Endothelial cell of umbilical vein (primary cell): ENCODE measurements at regions not wholly inside any gene's neighbourhood (a gene's known extent, or its start where the extent isn't known, plus 50 kb on each side); places are given as distances from the start of the nearest gene placed in this dataset.

Experiments
- BruUV-seq: library from RNA; stranded (reverse); fragments of 400-500 nt; replicated peaks from 2 replicates; lab custom pipeline; 2021; lab: Mats Ljungman, UMichigan
- CTCF ChIA-PET: fragments of 300-600, 350-600 bp; sonication (Branson Sonifier 250); formaldehyde crosslinking; loops from one replicate; lab custom pipeline; 2021; ENCODE audit warnings: antibody characterized with exemption, inconsistent platforms; lab: Charles Lee
- POLR2A ChIA-PET: fragments of 300-600, 350-600 bp; sonication (Branson Sonifier 250); formaldehyde crosslinking; loops from one replicate; lab custom pipeline; 2021; ENCODE audit warnings: antibody characterized with exemption, inconsistent platforms; lab: Charles Lee
- DNase-seq: peaks from one replicate; pipeline ENCODE4 v3.0.0-alpha.2; 2011; ENCODE audit warnings: low read depth, low spot score
- FAIRE-seq: peaks from 2 replicates; lab custom pipeline; 2011; peaks lifted over from hg19 to GRCh38; lab: Jason Lieb, UNC
- H2AFZ ChIP-seq: 2 replicates; pipeline ENCODE4 v1.6.0; 2012; ENCODE audit warnings: low read depth, low read length, control low read depth, inconsistent platforms
- H3K27ac ChIP-seq: 2 replicates; pipeline ENCODE4 v1.5.1; 2011; ENCODE audit warnings: low read depth, mild to moderate bottlenecking, control low read depth, low read length, moderate library complexity; ENCODE audit not compliant: insufficient read depth
- H3K27me3 ChIP-seq, 2 experiments: 2 replicates each; pipeline versions ENCODE4 v1.6.0 to v1.6.1; 2011; ENCODE audit warnings: low read length in 2 of 2, mixed read lengths in 1 of 2; ENCODE audit not compliant: control insufficient read depth in 2 of 2, insufficient read depth in 2 of 2
- H3K36me3 ChIP-seq, 2 experiments: 2 replicates in 1 of 2; 3 replicates in 1 of 2; pipeline ENCODE4 v1.5.1; 2011; ENCODE audit warnings: low read length in 2 of 2, mild to moderate bottlenecking in 1 of 2, moderate library complexity in 1 of 2; ENCODE audit not compliant: control insufficient read depth in 2 of 2, insufficient read depth in 2 of 2; ENCODE audit errors: extremely low read depth in 1 of 2
- H3K4me1 ChIP-seq: 3 replicates; pipeline ENCODE4 v1.5.1; 2011; ENCODE audit warnings: mild to moderate bottlenecking, low read length; ENCODE audit not compliant: control insufficient read depth, insufficient read depth; ENCODE audit errors: extremely low read depth
- H3K4me2 ChIP-seq: 2 replicates; pipeline ENCODE4 v1.6.1; 2011; ENCODE audit warnings: low read length, control low read depth, mixed read lengths; ENCODE audit not compliant: insufficient read depth
- H3K4me3 ChIP-seq, 3 experiments: fragments of 200-600 bp in 1 of 3; sonication (generic), shearing (Covaris generic) in 1 of 3; replicated peaks in 1 of 3; 2 replicates each; pipeline ENCODE4 v1.5.1; 2011 to 2016; ENCODE audit warnings: control low read depth in 3 of 3, low read length in 3 of 3, mild to moderate bottlenecking in 2 of 3, inconsistent platforms in 1 of 3, low read depth in 1 of 3, moderate library complexity in 1 of 3; ENCODE audit not compliant: insufficient read depth in 1 of 3
- H3K79me2 ChIP-seq: 2 replicates; pipeline ENCODE4 v1.6.0; 2012; ENCODE audit warnings: low read length, inconsistent platforms; ENCODE audit not compliant: control insufficient read depth, insufficient read depth
- H3K9ac ChIP-seq: replicated peaks from 2 replicates; pipeline ENCODE3; 2011; ENCODE audit warnings: low read length, control low read depth; ENCODE audit not compliant: insufficient read depth; ENCODE audit errors: extremely low read depth
- H3K9me1 ChIP-seq: replicated peaks from 3 replicates; pipeline ENCODE4 v1.6.0; 2011; ENCODE audit warnings: mild to moderate bottlenecking, low read length; ENCODE audit not compliant: control insufficient read depth, insufficient read depth; ENCODE audit errors: extremely low read depth
- H3K9me3 ChIP-seq: replicated peaks from 2 replicates; pipeline ENCODE4 v1.5.1; 2012; ENCODE audit warnings: low read length, inconsistent platforms; ENCODE audit not compliant: control insufficient read depth, insufficient read depth
- H4K20me1 ChIP-seq: replicated peaks from 2 replicates; pipeline ENCODE3; 2011; ENCODE audit warnings: mild to moderate bottlenecking, low read length; ENCODE audit not compliant: control insufficient read depth, insufficient read depth; ENCODE audit errors: extremely low read depth
- EZH2 ChIP-seq: IDR thresholded peaks from 2 replicates; pipeline ENCODE4 v1.6.1; 2012; ENCODE audit warnings: borderline replicate concordance, low read depth, mild to moderate bottlenecking, moderate library complexity, low read length, inconsistent platforms; ENCODE audit not compliant: severe bottlenecking
- FOS ChIP-seq: IDR thresholded peaks from 2 replicates; pipeline ENCODE4 v1.6.1; 2011; ENCODE audit warnings: mild to moderate bottlenecking, low read length, moderate library complexity, borderline replicate concordance; ENCODE audit not compliant: insufficient read depth
- GATA2 ChIP-seq: IDR thresholded peaks from 2 replicates; pipeline ENCODE4 v1.7.0; 2011; ENCODE audit warnings: low read depth, mild to moderate bottlenecking, moderate library complexity, mixed read lengths, low read length; ENCODE audit not compliant: insufficient read length, insufficient read depth
- JUN ChIP-seq: IDR thresholded peaks from 2 replicates; pipeline ENCODE4 v1.6.1; 2011; ENCODE audit warnings: borderline replicate concordance, low read depth; ENCODE audit not compliant: insufficient read length, insufficient read depth
- MYC ChIP-seq: IDR thresholded peaks from one replicate; pipeline ENCODE4 v1.6.1; 2011; ENCODE audit warnings: mild to moderate bottlenecking, low read depth, low read length
- POLR2A ChIP-seq: IDR thresholded peaks from 2 replicates; pipeline ENCODE4 v1.6.1; 2012; ENCODE audit warnings: low read depth, mild to moderate bottlenecking, control low read depth, low read length
- POLR2AphosphoS5 ChIP-seq: IDR thresholded peaks from 2 replicates; pipeline ENCODE4 v1.6.1; 2012; ENCODE audit warnings: low read depth, mild to moderate bottlenecking, control low read depth, low read length, moderate library complexity; ENCODE audit not compliant: insufficient read depth
- dilution Hi-C: fragments of 300-500 bp; cut with MboI; formaldehyde crosslinking; loops from one replicate; pipeline ENCODE4 v1.15.0; 2019; ENCODE audit warnings: low sequenced_read_pairs; ENCODE audit not compliant: extremely low pct_ligation_motif_present
- intact Hi-C: fragments of 100-400 bp; cut with micrococcal nuclease; formaldehyde crosslinking; loops from one replicate; pipeline ENCODE4 v1.10.0; 2022
- TF ChIP-seq, protein P1 (sequence below): IDR thresholded peaks from 2 replicates; pipeline ENCODE4 v1.6.1; 2011; ENCODE audit not compliant: insufficient read depth, insufficient read length
- TF ChIP-seq, protein P2 (sequence below), 2 donors: IDR thresholded peaks; 1 replicate in 1 of 2; 2 replicates in 1 of 2; pipeline ENCODE4 v1.5.1; 2011; ENCODE audit warnings: low read length in 2 of 2, mild to moderate bottlenecking in 2 of 2, moderate library complexity in 2 of 2, control low read depth in 1 of 2, inconsistent platforms in 1 of 2, low read depth in 1 of 2; ENCODE audit not compliant: insufficient read depth in 1 of 2; ENCODE audit errors: extremely low read depth in 1 of 2

DNA sequence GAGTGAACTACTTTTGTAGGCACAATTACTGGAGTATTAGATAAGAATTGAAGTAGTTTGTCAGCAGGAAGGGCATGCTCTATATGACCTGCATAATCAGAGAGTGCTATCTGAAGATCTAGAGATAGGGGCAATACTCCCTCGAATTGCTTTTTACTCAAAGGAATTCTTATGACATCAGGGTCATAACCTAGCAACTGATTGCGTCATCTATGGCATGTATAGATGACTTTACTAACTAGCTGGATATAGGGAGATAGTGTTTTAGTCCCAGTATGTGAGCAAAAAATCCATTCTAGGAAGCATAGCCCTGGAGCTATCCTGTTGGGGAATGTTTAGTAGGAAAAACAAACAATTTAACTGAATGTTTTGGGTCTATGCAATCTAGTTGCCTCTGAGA, 109.5 kb upstream of the ZNF267 start:
- Histone ChIP-seq H3K4me1 (no peaks in the 10 kb centered on the region), H3K9me3 (peaks cover 11% of the 10 kb centered on the region), H3K9ac (no peak overlapping the region), H3K36me3 (no peaks in the 10 kb centered on the region), H4K20me1 (no peaks in the 10 kb centered on the region), H2AFZ (no peak overlapping the region), H3K27me3 (no peaks in the 10 kb centered on the region), H3K4me3 (no peak overlapping the region), H3K9me1 (no peaks in the 10 kb centered on the region), H3K4me2 (no peak overlapping the region), H3K79me2 (no peaks in the 10 kb centered on the region), H3K27ac (no peak overlapping the region)
- no peak for TF ChIP-seq POLR2A
- TF ChIP-seq, protein P1, sequence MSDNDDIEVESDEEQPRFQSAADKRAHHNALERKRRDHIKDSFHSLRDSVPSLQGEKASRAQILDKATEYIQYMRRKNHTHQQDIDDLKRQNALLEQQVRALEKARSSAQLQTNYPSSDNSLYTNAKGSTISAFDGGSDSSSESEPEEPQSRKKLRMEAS, result no peak
- no peak for TF ChIP-seq MYC
- no peak for TF ChIP-seq JUN
- TF ChIP-seq POLR2AphosphoS5, result no peak
- no peak for TF ChIP-seq EZH2
- TF ChIP-seq FOS, result no peak
- no TSS peak for BruUV-seq
- dilution Hi-C loops, result no loop called here
- FAIRE-seq, result no peak
- no peak for DNase-seq
- CTCF ChIA-PET, result no interaction called here
- intact Hi-C loops, result no loop called here
- POLR2A ChIA-PET, result no interaction called here

DNA sequence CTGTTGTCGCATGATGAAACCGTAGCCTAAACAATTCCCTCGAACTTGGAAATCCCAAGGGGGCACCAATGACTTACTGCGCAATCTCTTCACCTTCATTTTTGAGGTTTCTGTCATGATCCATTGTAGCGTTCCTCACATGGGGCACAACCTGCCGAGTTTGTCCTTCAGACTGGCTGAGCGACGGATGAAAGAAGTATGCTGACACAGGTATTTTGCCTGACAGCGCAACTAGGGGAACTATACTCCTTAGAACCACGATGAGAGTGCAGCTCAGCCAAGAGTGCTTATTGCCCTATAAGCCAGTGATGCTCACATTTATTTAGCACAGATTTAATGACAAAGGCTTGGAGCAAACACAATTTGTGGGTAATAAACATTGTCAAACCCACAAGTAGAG, 106.3 kb upstream of the ZNF267 start:
- POLR2A ChIA-PET, result no interaction called here
- no peak overlapping the region for H3K9ac ChIP-seq
- no peaks in the 10 kb centered on the region for H3K9me1 ChIP-seq
- no TSS peak for BruUV-seq
- no peaks in the 10 kb centered on the region for H3K79me2 ChIP-seq
- no peak overlapping the region for H3K27ac ChIP-seq
- no peaks in the 10 kb centered on the region for H3K36me3 ChIP-seq
- intact Hi-C loops, result no loop called here
- TF ChIP-seq POLR2AphosphoS5, result no peak
- no peak for TF ChIP-seq EZH2
- TF ChIP-seq POLR2A, result no peak
- TF ChIP-seq, protein P2, sequence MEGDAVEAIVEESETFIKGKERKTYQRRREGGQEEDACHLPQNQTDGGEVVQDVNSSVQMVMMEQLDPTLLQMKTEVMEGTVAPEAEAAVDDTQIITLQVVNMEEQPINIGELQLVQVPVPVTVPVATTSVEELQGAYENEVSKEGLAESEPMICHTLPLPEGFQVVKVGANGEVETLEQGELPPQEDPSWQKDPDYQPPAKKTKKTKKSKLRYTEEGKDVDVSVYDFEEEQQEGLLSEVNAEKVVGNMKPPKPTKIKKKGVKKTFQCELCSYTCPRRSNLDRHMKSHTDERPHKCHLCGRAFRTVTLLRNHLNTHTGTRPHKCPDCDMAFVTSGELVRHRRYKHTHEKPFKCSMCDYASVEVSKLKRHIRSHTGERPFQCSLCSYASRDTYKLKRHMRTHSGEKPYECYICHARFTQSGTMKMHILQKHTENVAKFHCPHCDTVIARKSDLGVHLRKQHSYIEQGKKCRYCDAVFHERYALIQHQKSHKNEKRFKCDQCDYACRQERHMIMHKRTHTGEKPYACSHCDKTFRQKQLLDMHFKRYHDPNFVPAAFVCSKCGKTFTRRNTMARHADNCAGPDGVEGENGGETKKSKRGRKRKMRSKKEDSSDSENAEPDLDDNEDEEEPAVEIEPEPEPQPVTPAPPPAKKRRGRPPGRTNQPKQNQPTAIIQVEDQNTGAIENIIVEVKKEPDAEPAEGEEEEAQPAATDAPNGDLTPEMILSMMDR (IDR thresholded peaks at IDR 0.05; ENCODE audit: extremely low read depth in 1 of 2, insufficient read depth in 1 of 2, low read depth in 1 of 2, low read length in 2 of 2), result no peak
- TF ChIP-seq FOS, result no peak
- no peak for TF ChIP-seq GATA2
- no peak for TF ChIP-seq JUN
- TF ChIP-seq, protein P1, result no peak
- no peak for TF ChIP-seq MYC
- DNase-seq, result no peak
- H3K9me3 ChIP-seq, result peaks cover 15% of the 10 kb centered on the region
- no peak overlapping the region for H2AFZ ChIP-seq
- H3K4me1 ChIP-seq, result no peaks in the 10 kb centered on the region
- H3K27me3 ChIP-seq, result no peaks in the 10 kb centered on the region
- CTCF ChIA-PET, result no interaction called here
- no peak for FAIRE-seq
- no peaks in the 10 kb centered on the region for H4K20me1 ChIP-seq
- dilution Hi-C loops, result no loop called here
- no peak overlapping the region for H3K4me3 ChIP-seq
- H3K4me2 ChIP-seq, result no peak overlapping the region
